ENCODE measurements at regions not wholly inside any gene's neighbourhood (a gene's known extent, or its start where the extent isn't known, plus 50 kb on each side); places are given as distances from the start of the nearest gene placed in this dataset.
A peak's percentile ranks its signal among the peaks of the same experiment; 100 is the strongest.

DNA sequence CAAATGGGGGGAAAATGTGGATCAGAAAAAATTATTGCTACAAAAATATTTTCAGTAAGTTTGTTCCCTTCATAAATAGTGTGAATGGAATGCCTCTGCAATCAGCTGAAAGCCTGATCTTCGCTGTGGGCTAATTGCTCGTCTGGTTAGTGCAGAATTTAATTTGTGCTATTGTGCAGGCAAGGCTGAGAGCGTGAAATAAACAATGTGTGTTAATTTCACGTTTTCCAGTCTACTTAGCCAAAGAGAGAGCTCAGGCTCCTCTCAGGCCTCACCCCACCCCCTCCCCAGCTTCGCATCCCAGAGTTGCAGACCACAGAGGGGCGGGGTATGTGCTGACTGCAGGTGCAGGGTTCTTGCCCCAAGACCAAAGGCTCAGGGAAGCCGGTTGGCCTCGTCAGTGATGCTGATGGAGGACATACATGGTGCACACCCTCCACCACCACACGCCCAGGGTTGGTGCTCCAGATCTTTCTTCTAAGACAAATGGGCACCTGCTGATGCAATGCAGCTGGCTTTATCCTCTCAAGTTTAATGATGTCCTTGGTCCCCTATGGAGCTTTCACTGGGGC is 302.6 kb upstream of the SLC14A2 start:
- no peak for DNase-seq (ENCODE audit: low spot score)

GRCh38 chr18:45316127-45316526 is 299.1 kb upstream of the SLC14A2 start:
- no peak for DNase-seq (ENCODE audit: low spot score)

GRCh38 chr18:45317948-45318640 is 297.2 kb upstream of the SLC14A2 start:
- no peak for DNase-seq (ENCODE audit: low spot score)

- peak; percentile 42 for DNase-seq (ENCODE audit: low spot score)
Measured at GRCh38 chr18:45320724-45321123, 294.6 kb upstream of the SLC14A2 start.

DNA sequence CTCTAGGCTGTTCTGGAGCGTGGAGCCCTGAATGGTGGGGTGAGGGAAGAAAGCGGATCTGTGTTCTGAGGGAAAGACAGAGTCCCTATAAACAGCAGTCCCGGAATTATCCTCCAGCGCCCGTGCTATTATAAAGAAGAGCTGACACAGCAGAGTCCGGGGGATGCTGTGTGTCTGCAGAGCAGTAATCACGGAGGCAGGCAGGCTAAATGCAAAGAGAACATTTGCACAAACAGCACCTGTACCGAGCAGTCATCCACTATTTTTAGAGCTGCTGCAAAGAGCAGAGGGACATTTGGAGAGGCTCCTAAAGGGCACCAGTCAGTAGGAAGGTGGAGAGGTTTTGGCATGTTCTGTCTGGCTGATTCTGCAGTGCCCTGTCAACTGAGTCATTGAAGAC is 293.8 kb upstream of the SLC14A2 start:
- DNase-seq (ENCODE audit: low spot score), result no peak

DNA sequence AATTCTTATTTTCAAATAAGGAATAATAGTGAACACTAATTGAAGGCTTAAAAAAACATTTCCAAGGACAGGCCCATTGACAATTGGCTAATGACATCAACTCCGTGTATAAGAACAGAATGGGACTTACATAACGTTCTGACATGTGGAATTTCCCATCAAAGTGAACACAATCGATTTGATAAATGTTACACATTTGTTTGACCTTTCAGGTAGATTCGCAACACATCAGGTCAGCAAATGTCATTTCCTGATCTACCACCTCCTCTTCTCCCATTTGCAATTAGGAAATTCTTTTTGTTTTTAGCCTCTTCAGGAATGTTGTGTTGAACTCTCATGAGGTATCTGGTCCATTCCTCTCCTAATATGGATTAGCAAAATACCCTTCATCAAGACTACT is 292.9 kb upstream of the SLC14A2 start:
- no peak for DNase-seq (ENCODE audit: low spot score)

DNA sequence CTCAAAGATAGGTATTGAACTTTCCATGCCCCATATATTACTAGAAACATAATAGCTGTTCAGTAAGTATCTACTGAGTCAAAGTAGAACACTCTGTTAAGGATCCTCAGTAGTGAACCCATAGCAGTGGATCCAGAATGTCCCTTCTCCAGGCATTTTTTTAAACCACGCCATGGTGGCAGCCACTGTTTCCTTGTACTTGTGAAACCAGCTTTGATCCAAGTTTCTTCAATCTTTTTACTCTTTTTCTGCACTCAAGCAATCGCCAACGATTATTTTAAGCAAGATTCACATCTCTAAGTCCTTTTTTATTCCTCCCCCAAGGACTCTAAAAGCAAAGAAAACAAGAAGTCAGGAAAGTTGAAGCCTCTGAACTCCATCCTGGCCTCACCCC is 291.2 kb upstream of the SLC14A2 start:
- DNase-seq (ENCODE audit: low spot score), result no peak

DNA sequence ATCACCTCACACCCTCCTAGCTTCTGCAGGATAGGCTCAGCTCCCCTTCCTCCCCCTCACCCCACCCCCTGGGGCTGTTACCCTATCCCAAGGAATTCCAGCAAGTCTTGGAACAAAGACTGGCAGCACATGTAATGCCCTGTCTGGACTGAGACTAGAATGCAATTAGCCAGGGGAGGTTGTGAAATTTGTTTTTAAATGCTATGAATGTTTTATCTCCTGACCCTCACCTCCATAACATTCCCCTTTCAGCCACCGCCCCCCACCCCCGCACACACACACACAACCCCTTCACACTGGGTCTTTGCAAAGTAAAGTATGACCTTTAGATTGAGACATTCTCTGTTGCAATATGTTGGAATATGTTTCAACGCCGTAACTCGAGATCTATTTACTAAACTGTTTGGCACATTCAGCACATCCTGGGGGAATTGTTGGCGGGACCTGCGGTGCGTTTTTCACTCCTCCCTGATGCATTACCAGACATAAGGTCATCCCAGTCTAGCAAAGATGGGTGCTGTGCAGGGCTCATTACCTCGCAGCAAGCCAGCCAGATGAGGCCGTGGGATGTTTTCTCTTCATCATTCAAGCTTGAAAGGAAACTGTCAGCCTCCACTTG is 290.7 kb upstream of the SLC14A2 start:
- DNase-seq (ENCODE audit: low spot score), result peak; percentile 34

DNA sequence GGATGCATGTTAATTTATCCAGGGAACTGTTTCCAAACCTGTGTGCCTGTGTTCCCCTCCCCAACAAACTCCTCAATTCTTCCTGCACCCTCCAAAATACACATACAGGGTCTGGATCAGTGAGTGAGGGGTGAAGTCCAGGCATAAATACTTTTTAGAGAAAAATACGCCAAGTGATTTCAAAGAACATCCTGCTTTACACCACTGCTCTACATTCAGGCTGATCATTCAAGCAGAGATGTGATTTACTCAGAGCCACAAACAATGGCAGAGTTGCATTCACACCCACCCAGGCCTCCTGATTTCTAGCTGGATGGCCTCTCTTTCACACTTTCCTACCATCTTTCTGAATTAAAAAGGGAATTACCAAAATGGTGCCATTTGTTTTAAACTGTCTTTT is 289.5 kb upstream of the SLC14A2 start:
- DNase-seq (ENCODE audit: low spot score), result no peak

DNA sequence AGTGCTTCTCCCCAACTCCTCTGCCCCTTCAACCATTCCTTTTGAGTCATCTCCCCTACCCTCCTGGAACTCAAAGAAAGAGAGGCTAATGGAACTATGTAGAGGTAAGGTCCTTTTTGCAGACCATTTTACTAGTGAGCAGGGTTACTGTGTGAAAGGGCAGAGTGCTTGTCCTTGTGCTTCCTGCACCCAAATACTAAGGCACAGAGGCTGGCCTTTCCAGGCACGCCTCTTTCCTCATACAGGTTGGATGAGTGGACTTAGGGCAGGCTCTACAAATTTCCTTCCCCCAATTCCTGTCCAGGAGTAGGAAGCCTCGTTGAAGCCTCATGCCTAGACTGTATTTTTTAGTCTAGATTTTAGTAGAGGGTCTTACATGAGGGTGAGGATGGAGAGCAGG is 288.8 kb upstream of the SLC14A2 start:
- no peak for DNase-seq (ENCODE audit: low spot score)

- DNase-seq (ENCODE audit: low spot score), result no peak
Measured at GRCh38 chr18:45328296-45328695, 287.0 kb upstream of the SLC14A2 start.

GRCh38 chr18:45328811-45329210 is 286.5 kb upstream of the SLC14A2 start:
- DNase-seq (ENCODE audit: low spot score), result peak; percentile 70

- no peak for DNase-seq (ENCODE audit: low spot score)
Measured at GRCh38 chr18:45329316-45329715, 286.0 kb upstream of the SLC14A2 start.

GRCh38 chr18:45330170-45330594 is 285.1 kb upstream of the SLC14A2 start:
- DNase-seq (ENCODE audit: low spot score), result peak; percentile 40

- DNase-seq (ENCODE audit: low spot score), result no peak
Measured at GRCh38 chr18:45332871-45333270, 282.4 kb upstream of the SLC14A2 start.

DNA sequence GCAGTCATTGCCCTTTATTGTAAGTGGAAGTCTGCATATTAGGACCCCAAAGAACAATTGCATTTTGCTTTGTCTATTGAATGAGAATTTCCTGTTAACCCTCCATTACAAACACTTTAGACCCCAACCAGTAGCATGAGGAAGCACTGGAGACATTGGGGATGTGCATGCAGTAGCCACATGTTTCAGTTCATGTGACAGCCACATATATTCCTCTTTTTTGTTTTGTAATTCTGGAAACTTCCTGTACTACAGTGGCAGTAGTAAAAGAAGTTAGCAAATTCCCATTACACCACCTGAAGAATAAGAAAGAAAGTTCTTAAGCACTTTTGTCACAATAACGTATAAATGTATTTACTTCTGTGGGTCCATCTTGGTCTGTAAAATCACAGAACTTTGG is 281.1 kb upstream of the SLC14A2 start:
- DNase-seq (ENCODE audit: low spot score), result no peak

- DNase-seq (ENCODE audit: low spot score), result peak; percentile 16
Measured at GRCh38 chr18:45335282-45336043, 279.8 kb upstream of the SLC14A2 start.

DNA sequence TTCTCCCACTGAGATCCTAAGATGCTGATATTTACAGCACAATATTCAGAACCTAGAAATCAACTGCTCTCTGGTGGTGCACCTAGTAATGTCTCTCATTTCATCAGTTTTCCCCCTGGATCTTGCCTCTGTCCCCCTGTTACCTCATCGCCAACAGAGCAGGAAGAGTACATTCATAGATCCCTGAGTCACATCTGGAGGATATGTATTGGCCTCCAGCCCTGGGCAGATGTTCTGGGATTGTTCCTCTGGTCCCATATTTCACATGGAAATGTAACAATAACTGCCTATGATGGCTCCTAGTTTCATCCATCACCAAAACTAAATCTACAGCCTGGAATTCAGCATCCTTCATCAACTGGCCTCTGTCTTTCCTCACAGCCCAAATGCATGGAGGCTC is 278.8 kb upstream of the SLC14A2 start:
- DNase-seq (ENCODE audit: low spot score), result no peak

DNA sequence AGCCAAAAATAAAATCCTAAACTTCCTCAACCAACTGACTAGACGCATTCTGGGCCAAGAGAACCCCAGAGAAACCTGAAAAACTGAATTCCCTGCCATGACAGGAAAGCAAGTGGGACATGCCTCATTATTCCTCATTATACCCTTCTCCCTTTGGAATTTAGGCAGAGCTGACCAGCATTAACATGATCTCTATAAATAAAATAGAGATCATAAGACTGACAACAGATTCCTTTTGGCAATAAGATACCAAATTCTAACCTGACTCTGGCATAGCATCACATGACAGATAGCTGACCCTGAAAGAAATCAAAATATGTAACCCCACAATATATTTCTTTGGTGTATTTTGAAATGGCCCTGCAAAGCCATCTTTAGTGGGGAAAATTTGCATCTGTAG is 277.8 kb upstream of the SLC14A2 start:
- no peak for DNase-seq (ENCODE audit: low spot score)

GRCh38 chr18:45339810-45340550 is 275.3 kb upstream of the SLC14A2 start:
- DNase-seq (ENCODE audit: low spot score), result no peak

GRCh38 chr18:45340884-45341283 is 274.4 kb upstream of the SLC14A2 start:
- no peak for DNase-seq (ENCODE audit: low spot score)

GRCh38 chr18:45341454-45341853 is 273.8 kb upstream of the SLC14A2 start:
- DNase-seq (ENCODE audit: low spot score), result no peak
